ENCODE measurements at regions not wholly inside any gene's neighbourhood (a gene's known extent, or its start where the extent isn't known, plus 50 kb on each side); places are given as distances from the start of the nearest gene placed in this dataset.

DNA sequence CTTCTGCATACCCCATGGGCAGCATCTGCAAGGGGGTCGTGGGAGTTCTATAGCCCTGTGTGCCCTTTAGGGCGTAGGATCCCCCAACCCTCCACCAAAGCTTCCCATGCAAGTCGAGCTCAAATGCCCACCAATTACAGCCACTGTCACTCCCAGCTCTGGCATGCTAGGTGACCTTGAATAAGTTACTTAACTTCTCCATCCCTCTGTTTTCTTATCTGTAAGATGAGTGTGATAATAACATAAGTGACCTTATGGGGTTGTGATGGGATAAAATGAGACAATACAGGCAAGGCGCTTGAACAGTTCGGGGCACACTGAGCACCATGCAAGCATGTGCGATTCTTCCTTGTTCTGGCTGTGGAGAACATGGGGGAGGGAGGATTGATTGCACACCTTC, 74.8 kb upstream of the POMGNT2 start:
- no peak for DNase-seq (ENCODE audit: low read depth, low spot score)

DNA sequence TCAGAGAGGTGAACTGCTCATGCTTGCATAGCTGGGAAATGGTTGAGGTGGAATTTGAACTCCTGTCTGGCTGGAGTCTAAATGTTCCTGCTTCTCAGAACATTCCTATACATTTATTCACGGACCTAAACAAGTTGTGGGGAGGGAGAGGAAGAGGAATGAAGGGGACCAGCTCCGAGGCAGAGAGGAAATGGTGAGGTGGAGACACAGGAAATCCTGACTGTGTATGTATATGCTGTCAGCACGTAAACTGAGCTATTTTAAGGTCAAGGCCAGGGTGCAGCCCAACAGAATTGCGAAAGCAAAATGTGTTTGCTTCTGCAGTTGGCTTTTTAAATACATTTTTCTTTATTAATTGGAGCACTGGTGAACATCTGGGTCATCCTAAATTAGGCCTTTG, 74.1 kb upstream of the POMGNT2 start:
- no peak for DNase-seq (ENCODE audit: low read depth, low spot score)

DNA sequence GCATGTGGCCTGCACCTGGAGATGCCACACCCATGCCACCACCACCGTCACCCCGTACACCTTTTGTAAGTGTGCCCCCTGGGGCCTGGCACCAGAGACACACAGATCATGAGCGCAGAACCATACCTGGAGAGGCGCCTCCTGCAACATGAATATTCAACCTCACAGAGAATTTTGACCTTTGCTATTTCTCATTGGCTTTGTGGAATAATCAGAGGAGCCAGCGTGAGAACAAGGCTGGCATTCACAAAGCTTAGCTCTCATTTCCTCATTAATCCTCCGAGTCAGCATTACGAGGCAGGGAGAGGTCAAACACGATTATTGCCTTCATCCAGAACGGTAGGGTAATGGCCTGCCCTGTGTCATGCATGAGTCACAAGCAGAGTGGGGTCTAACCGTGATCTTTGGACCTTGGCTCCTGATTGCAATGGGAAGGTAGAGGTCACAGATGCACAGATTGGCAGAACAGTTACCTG, 73.0 kb upstream of the POMGNT2 start:
- DNase-seq (ENCODE audit: low read depth, low spot score), result no peak

DNA sequence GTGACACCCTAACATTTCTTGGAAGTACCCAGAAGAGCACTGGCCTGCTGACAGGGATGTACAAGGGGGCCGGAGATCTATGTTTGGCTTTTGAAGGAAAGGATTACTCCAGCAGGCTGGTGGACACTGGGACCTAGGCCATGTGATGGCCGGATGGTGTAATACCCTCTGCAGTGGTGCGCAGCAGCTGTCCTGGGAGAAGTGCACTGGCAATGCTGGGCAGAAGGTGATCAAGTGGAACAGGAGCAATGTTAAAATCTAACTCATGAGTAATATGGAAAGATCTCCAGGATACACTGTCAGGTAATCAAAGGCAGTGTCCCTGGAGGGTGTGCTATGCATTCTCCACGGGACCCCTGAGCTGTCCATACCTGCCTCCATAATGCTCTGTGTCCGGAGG, 71.2 kb upstream of the POMGNT2 start:
- no peak for DNase-seq (ENCODE audit: low read depth, low spot score)

DNA sequence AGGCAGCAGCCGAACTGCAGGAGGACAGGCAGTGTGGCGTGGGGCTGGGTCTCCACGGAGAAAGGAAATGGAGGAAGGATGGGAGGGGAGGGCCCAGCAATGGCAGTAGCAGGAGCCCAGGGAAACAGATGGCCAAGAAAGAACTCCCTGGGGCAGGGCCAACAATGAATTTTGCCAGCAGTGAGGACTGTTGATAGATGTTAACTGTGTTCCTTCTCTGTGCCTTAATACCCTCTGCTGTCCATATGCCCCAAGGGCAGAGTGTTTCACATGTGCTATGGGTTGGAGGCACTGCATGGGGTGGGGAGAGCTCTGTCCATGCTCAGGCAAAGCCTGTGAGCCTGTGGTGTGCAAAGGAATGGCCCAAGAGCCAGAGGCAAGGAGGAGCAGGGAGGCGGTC, 70.8 kb upstream of the POMGNT2 start:
- no peak for DNase-seq (ENCODE audit: low read depth, low spot score)

DNA sequence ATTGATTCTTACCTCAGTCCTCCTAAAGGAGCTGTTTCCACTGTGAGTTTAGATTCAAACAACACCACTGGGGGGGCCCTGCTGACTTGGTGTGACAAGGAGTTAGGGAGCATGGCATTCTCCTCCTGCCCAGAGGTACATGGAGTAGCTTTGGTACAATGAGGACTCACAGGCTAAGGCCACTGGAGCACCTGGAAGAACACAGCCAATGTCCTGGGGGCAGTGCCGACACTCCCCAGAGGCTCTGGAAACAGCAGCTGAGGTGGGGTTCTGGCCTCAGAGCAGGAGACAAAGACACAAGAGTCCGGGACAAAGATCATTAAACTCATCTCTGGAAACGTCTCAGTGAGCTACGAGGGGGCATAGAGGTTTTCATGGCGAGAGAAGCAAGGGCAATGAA, 69.7 kb upstream of the POMGNT2 start:
- no peak for DNase-seq (ENCODE audit: low read depth, low spot score)

DNA sequence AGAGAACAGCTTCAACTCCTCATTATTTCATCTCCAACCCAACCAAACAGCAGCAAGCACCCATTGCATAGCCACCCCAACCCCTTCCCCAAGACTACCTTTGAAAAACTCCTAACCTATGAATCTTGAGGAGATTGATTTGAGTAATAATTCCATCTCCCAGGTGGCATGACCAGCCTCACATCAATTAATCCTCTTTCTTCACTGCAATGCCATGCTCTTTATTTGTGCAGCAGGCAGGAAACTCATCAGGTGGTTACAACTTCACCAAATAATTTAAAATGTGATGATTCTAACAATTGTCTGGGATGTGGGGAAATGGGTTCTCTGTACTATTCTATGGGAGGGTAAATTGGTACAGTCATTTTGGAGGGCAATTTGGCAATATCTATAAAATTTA, 68.1 kb upstream of the POMGNT2 start:
- no peak for DNase-seq (ENCODE audit: low read depth, low spot score)

DNA sequence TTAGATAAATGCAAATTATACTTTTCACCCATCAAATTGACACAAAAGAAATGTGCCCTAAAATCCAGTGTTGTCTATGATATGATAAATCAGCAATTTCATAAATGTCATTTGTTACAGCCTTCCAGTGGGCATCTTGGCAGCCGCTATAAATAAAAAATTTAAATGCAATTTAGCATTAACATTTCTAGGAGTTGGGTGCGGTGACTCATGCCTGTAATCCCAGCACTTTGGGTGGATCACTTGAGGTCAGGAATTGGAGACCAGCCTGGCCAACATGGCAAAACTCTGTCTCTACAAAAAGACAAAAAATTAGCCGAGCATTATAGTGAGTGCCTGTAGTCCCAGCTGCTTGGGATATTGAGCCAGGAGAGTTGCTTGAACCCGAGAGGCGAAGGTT, 65.9 kb upstream of the POMGNT2 start:
- DNase-seq (ENCODE audit: low read depth, low spot score), result no peak

DNA sequence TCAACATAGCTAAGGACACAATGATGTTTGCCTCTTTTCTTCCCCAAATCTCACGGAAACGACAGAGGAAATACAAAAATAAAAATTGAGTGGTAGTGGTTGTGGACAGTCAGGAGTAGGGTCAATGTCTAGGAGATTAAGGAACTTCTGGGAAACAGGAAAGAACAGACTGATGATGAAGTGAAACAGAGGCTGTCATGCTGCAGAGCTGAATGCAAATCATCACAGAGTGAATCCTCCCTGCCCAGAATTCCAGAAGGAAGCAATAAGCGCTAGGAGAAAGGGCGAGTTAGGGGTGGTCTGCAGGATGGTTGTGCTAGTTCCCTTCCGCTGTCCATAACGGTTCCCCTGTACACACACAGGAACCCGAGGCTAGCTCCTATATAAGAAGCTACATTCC, 64.7 kb upstream of the POMGNT2 start:
- DNase-seq (ENCODE audit: low read depth, low spot score), result no peak

DNA sequence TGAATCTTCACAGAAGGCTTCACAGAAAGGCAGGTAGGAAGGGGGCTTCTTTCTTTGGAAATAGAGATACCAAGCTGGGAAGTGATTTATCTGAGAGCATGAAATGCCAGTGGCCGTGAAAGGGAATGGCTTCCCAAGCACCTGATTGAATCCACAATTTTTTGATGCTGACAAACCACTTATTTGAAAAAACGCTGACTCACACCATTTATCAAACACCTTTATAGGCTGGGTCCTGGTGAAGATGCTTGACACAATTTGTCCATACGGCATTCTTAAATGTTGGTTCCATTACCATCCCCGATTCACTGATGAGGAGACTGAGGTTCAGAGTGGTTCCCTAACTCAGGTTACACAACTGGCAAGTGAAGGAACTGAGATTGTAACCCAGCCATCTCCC, 64.1 kb upstream of the POMGNT2 start:
- no peak for DNase-seq (ENCODE audit: low read depth, low spot score)

DNA sequence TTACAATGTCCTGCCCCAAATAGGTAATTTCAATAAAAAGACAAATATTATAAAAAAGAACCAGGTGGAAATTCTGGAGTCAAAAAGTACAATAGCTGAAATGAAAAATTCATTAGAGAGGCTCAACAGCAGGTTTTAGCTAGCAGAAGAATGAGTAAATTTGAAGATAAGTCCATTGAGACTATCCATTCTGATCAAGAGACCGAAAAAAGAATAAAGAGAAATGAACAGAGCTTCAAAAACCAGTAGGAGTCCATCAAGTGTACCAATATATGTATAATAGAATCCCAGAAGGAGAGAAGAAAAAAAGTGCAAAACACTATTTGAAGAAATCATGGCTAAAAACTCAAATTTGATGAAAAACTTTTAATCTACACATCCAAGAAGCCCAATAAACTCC, 60.5 kb upstream of the POMGNT2 start:
- DNase-seq (ENCODE audit: low read depth, low spot score), result no peak

DNA sequence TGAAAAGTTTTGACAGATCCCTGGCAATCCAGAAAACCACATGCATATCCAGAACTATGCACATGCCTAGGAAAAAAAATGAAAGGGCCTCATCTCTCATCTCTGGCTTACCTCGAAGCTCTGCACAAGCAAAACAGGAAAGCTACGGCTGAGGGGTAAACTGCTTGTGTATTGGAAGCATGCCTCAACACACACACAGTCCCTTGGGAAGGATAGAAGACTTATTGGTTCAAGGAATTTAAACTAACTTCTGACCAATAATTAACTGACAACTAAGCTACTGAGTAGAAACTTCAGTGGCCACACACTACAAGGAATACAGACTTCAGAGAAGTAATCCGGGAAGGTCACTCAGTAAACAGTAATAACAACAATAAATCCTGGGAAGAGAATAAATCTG, 59.9 kb upstream of the POMGNT2 start:
- no peak for DNase-seq (ENCODE audit: low read depth, low spot score)

DNA sequence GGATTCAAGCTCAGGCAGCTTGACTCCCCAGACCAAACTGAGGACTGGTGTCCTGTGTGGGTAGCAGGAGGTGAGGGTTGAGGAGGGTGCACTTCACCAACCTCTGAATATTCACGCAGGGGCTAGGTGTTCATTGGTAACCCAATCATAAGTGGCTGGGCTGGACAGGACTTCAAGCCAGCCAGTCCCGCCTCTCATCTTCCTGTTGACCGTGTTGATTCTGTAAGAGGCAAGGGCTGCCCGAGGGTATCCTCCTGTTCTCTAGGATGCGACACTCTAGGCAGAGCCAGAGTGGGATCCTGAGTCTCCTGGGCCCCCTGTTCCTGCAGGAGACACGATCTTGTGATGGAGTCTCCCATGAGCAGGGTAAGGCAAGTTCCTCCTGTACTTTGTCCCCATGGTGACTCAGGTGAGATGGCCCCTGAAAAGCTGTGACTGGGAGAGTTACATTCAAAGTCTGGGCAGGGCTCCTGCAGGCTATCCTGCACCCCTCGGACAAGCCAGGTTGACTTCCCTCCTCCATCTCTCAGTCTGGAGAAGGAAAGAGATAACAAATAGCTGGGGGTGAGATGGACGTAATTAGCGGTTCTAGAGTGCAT, 58.1 kb upstream of the POMGNT2 start:
- DNase-seq (ENCODE audit: low read depth, low spot score), result no peak

DNA sequence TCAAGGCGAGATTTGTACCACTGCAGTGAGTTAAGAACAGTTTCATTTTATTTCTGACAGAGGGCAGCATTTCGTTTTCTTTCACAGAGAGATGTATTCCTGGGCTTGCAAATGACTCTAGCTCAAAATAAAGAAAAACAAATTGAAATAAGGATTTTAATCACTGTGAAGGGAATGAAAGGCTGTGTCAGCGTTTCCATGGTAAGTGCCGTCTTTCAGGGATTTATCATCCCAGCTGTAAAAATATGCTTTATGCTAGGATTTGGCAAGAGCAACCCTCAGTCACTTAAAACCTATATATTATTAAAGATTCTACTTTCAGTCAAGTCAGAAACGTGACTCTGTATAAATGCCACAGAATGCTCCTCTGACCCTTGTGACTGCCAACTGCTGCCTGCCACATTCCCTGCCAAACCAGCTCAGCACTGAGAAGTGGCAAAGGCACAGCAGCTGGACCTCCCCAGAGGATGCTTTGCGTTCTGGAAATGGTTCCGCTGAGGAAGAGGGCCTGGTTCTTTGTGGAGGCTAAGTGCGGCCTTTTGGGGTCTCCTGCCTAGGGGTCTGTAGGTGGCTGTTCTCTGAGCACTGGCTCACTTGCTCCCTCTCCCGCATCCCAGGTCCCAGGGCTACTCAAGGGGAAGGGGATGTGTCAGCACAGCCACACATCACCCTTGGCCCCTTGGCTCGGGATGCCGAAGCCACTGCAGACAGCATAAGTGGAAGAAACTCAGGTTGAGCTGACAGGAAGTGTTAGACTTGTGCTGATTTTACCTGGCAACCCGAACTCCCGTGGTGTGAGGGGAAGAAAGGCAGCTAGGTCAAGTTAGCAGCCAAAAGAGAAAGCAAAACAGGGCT, 56.6 kb upstream of the POMGNT2 start:
- DNase-seq (ENCODE audit: low read depth, low spot score), result no peak

DNA sequence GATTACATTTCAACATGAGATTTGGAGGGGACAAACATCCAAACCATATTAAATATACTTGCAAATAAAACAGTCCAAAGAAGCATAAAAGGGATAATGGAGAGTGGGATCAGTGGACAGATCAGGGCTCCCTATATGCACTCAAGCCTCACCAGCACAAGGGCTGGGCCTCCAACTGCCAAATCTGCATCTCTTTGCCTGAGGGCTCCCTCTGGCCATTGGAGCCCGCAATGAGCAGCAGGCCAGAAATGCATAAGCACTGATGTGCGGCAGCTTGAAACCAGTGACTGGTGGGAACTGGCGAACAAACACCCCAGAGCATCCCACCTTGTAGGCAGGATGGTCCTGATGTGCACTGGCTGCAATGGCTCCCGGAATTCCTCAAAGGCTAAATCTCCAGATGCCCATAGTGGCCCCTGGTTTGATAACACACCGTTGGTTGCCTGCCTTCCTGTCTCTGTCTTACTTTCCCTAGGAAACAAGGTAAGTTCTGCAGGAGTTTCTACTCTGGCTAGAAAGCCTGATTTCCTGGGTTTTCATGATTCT, 55.9 kb upstream of the POMGNT2 start:
- no peak for DNase-seq (ENCODE audit: low read depth, low spot score)

DNA sequence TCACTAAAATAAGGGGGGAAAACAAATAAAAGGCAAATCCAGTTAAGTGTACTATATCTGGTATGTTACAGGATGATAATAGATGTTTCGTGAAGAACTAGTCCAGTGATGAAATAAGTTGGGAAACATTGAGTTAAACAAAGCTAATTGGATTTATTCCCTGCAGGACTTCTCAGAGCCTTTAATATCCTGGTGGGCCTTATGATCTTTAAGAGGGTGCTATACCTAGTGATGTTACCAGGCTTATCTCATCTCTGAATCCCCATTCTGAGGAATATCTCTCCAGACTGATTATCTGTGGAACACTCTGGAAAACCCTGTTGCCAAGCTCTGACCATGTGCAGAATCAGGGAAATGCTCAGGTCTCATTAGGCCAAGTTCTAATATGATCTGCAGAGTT, 54.8 kb upstream of the POMGNT2 start:
- DNase-seq (ENCODE audit: low read depth, low spot score), result no peak

DNA sequence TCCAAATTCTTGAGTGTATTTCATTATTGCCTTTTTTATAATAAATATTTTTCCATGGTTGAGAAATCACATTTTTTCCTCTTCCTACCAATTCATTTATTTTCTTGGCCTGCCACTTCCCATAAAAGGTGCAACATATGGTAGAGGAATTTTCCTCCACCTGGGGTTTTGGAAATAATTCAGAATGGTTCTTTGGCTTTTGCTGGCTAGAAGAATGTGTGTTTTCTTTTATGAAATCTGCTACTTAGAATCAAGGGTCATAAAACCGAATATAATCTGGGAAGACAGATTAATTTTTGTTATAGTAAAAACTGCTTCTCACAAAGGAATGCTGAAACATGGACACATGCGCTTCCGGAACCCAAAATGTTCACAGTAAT, 54.0 kb upstream of the POMGNT2 start:
- DNase-seq (ENCODE audit: low read depth, low spot score), result no peak

DNA sequence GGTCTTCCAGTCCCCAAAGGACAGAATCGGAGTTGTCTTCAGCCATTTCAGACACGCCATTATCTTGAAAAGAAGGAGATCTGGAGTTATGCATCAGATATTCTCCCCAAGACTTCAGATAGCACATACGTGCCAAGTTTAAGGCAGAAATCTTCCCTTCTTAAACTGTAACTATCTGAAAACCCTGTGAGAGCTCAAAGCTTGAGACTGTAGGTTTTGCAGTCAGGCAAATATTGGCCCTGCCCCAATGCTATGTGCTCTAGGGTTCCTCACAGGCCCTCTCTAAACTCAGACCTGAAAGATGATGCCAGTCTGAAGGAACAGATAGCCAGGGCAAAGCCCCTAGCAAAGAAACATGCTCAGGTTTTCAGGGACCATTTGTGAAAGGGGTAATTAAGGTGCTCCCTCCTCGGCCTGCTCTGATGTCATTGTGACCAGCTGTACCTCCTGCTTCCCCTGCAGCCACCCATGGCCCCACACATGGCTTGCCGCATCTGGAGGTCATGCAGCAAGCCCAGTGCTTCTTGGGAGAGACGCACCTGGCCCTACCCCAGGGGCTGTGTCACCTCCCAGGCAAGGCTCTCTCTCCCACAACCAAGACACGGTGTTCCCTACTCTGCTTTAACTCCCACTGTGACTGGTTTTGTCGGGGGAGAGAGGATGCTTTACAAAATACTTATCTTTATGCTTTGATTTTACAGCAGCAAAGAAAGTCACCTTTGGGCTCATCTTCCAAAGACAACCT, 53.4 kb upstream of the POMGNT2 start:
- DNase-seq (ENCODE audit: low read depth, low spot score), result no peak

DNA sequence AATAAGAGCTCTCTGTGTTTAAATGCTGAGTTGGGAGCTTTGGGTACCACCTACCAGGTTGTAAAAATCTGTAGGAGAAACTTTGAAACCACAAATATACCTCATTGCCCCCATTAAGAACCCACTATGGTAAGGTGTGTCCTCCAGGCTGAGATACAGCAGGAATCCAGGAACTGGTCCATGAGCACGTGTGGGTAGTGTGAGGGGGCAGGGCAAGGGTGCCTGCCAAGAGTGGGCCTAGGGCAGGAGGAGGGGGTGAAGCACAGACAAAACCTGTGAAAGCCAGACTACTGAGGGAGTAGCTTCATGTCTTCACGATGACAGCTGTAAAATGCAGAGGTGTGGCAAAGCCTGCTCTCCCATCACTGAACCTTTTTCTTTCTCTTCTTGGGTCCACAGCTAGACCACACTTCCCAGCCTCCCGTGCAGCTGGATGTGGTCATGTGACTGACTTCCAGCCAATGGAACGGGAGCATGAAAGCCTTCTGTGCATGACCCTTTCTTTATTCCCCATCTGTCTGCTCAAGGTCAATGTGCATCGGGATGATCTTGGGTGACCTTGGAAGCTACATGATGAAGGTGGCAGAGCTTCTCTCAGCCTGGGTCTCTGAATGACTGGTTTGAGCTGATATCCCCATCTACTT, 51.1 kb upstream of the POMGNT2 start:
- no peak for DNase-seq (ENCODE audit: low read depth, low spot score)

DNA sequence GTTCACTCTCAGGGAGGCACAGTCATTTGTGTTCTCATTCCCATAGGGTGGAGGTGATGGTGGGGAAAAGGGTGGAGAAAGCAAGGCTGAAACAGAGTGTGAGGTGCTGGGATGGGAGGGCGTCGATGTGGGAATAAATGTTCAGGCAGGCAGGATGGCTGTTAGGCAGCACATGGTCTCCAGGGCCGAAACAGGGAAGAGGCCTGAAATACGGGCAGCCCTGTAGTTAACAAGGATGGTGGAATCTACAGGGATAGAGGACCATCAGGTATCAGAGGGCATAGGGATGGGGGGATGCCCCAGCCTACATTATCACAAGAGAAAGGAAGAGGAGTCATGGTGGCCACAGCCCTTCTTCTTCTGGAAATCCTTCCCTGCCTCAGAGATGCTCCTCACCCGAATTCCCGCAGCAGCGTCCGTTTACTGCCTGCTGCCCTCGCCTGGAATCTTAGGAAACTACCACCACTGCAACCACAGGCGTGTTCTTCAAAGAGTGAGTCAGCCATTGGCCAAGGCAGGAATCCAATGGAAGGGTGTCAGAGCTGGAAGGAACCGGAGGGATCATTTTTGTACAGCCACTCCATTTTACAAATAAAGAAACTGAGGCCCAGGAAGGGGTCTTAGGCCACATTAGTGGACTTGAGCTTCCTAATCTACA, 49.7 kb upstream of the POMGNT2 start:
- peak; percentile 57 for DNase-seq (ENCODE audit: low read depth, low spot score)

All from iPS DF 19.7 (cell line).